Muscle of arm (tissue), 1 donor: ENCODE measurements at regions not wholly inside any gene's neighbourhood (a gene's known extent, or its start where the extent isn't known, plus 50 kb on each side); places are given as distances from the start of the nearest gene placed in this dataset.
A peak's percentile ranks its signal among the peaks of the same experiment; 100 is the strongest.
"Not testable (repeated sequence)": the region's sequence is repeated elsewhere in the genome, so short reads cannot be mapped to it uniquely, and the experiment has no call there.

Experiments used
- DNase-seq: peaks from one replicate; pipeline ENCODE4 v3.0.0-alpha.2; 2013

- no peak for DNase-seq
These were observed 120.8 kb upstream of the CDYL start for GRCh38 chr6:4655196-4656025.

DNA sequence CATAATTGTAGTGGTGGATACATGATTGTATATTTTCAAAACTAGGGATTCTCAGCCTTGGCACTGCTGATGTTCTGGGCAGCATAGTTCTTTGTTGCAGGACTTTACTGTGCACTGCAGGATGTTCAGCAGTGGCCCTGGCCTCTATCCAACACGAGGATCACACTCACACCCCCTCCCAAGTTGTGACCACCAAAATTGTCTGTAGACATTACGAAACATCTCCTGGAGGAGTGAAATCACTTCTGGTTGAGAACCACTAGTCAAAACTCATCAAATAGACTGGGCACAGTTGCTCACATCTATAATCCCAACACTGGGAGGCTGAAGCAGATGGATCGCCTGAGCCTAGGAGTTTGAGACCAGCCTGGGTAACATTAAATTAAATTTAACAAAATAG lies 123.1 kb upstream of the CDYL start:
- DNase-seq: no peak

DNA sequence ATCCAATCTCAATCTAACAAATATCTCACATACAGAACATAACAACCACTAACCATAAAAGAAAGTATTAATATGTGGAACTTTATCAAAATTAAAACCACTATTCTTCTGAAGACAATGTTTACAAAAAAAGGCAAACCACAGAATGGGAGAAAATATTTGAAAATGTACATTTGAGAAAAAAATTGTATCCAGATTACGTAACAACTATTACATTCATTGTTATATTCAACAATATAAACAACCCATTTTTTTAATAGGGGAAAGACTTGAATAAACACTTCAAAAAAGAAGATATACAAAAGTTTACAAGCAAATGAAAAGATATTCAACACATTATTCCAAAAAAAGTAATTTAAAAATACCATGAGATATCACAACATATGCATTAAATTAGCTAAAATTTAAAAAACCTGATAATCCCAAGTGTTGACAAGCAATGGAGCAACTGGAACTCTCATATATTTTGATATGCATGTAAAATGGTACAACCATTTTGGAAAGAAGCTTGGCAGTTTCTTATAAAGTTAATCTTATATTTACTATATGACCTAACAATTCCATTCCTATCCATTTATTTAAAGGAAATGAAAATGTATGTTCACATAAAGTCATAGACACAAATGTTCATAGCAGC lies 124.3 kb upstream of the CDYL start:
- DNase-seq: no peak

DNA sequence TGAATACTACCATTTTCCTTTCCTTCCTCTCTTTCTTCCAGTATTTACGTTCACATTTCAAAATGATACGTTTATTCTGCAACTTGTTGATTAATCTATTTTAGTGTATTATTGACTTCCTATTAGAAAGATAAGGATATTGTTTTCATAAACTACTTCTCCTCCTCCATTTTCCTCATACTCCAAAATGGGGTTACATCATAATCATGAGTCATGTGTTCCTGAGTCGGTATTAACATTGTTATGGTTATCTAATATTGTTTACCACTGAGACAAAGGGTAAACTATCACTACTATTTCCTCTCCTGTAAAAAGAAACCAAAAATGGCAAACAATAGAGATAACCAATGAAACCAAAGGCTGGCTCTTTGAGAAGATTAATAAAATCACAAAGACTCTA lies 126.5 kb upstream of the CDYL start:
- no peak for DNase-seq

- DNase-seq: peak; percentile 66
These were observed 128.5 kb upstream of the CDYL start for GRCh38 chr6:4647414-4648365.

- DNase-seq: no peak
These were observed 130.4 kb upstream of the CDYL start for GRCh38 chr6:4645713-4646360.

DNA sequence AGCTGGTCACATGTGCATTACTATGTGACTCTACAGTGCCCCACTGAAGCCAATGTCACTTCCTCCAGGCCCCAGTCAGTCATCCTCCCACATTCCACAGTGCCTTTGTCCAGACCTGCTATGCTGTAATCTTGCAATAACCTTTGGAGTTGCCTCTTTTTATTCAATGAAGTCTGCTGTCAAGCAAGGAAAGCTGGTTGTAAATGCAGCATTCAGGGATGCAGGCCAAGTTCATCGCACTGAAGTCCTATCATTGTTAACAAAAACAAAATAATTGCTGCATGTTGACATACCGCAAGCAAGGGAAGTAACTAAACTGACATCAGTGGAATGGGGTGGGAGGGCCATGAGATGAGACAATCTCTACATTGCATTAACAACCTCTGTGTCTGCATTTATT lies 131.2 kb upstream of the CDYL start:
- DNase-seq: no peak

- no peak for DNase-seq
These were observed 134.7 kb upstream of the CDYL start for GRCh38 chr6:4641461-4641860.

DNA sequence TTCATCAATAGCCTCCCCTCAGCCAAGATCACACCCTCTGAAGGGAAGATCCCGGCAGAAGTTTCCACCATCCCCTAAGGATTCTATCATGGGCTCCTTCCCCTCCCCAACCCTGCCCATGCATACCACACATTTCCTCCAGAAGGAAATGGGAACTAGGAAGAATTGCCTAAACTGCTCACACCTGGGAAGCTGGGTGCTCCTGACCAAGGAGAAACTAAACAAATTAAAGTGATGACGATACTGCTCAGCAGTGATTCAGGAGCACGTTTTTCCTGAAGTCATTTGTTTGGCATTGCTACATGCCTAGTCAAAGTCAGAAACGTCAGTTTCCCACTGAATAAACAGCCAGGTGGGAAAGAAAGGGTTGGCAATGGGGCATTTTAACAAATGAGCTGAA lies 136.1 kb upstream of the CDYL start:
- DNase-seq: no peak

DNA sequence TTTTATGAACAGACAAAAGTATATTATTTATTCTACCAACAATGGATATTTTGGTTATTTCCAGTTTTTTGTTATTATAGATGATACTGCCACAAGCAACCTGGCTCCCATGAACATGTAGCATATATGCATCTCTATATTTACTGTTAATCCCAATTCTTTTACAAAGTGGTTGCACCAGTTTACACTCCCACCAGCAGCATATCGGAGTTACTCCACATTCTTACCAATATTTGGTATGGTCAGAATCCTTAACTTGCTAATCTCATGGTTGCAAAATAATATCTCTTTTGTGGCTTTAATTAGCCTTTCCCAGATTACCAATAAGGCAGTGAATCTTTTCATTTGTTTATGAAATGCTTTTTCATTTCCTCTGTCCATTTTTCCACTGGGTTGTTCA lies 137.6 kb upstream of the CDYL start:
- DNase-seq: no peak

GRCh38 chr6:4637691-4638433 lies 138.3 kb upstream of the CDYL start:
- no peak for DNase-seq

- DNase-seq: no peak
These were observed 139.4 kb upstream of the CDYL start for GRCh38 chr6:4636881-4637224.

- no peak for DNase-seq
These were observed 139.9 kb upstream of the CDYL start for GRCh38 chr6:4636191-4636880.

DNA sequence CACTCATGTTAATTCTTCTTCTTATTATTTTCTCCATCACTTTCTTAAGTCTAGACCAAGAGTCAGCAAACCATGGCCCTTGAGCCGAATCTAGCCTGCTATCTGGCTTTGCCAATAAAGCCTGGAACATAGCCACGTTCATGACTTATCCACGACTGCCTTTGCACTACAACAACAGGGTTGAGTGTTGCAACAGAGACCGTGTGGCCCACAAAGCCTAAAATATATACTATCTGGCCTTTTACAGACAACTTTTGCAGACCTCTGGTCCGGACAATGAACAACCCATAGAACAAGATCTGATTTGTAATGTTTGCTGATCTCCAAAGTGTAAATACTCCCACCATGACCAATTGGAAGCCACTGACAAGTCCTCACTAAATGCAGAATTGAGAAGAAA lies 140.5 kb upstream of the CDYL start:
- DNase-seq: no peak

GRCh38 chr6:4632421-4632820 lies 143.8 kb upstream of the CDYL start:
- no peak for DNase-seq

DNA sequence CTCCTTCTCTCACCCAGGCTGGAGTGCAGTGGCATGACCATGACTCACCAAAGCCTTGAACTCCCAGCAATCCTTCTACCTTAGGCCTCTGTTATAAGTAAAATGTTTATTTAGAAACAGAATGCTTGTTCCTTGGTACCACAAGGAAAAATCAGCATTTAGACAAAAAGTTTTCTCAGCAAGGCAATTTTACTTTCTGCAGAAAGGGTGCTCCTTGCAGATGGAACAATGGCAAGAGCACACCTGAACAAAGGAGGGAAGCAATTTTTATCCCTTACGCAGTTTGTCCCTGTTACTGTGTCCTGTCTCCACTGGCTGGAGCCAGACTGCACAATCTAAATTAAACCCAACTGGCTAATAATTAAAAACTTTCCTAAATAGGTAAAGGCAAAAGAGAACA lies 146.4 kb upstream of the CDYL start:
- DNase-seq: not testable (repeated sequence)

DNA sequence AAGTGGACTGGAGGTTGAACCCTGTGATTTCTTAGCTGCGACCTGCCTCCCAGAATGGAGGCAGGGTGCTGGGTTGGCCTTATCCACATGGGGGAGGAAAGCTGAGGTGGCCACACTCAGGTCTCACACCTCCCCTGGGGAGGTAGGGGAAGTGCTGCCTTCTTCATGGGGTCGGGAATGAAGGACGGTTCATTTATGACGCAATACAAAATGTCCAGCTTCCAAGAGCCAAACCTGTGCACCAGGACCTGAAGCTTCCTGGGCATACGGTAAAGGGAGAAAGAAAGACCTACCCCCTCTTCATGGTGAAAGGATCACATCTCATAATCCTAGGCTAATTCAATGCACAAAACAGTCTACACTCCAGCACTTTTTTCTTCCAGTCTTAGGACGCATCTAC lies 150.6 kb upstream of the CDYL start:
- no peak for DNase-seq

- DNase-seq: no peak
These were observed 151.5 kb upstream of the CDYL start for GRCh38 chr6:4624726-4625125.

DNA sequence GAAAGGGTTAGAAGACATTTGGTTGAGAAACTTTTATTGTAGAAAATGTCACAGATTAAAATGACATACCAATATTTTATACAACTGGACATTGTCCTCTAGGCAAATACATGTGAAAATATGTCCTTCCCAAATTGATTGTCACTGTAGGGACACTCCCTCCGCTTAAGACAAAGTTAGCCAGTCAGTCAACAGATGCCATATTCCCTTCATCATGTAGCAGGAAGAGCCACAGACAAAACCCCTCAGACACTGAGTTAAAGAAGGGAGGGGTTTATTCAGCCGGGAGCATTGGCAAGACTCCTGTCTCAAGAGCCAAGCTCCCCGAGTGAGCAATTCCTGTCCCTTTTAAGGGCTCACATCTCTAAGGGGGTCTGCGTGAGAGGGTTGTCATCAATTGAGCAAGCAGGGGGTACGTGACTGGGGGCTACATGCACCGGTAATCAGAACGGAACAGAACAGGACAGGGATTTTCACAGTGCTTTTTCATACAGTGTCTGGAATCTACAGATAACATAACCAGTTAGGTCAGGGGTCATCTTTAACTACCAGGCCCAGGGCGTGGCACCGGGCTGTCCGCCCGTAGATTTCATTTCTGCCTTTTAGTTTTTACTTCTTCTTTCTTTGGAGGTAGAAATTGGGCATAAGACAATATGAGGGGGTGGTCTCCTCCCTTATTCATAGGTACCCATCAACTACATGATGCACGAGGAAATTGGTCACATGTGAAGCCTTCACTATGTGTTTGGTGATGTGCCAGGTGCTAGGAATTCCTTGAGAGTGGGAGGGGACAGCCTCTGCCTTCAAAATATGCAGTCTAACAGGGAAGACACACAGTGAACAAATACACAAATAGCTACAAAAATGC lies 155.7 kb upstream of the CDYL start:
- DNase-seq: no peak

DNA sequence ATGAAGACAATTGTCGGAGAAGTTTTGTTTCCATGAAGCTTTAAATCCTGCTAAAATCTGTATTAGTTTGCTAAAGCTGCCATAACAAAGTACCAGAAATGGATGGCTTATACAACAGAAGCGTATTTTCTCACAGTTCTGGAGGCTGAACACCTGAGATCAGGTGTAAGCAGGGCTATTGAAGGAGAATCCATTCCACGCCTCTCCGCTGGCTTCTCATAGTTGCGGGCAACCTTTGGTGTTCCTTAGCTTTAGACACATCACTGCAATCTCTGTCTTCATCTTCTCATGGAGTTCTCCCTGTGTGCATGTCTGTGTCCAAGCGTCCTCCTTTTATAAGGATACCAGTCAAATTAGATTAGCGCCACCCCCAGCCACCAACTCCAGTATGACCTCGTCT lies 159.9 kb upstream of the CDYL start:
- DNase-seq: no peak
